Thyroid gland (tissue), 4 donors: ENCODE measurements at regions not wholly inside any gene's neighbourhood (a gene's known extent, or its start where the extent isn't known, plus 50 kb on each side); places are given as distances from the start of the nearest gene placed in this dataset.

Experiments
- DNase-seq, 2 donors: peaks; one replicate each; pipeline ENCODE4 v3.0.0-alpha.2; 2019
- H3K27ac ChIP-seq, 3 donors: fragments of 200-600 bp; sonication (generic); 1 replicate in 2 of 3; 2 replicates in 1 of 3; pipeline ENCODE4 v1.5.1; 2016 to 2019; ENCODE audit warnings: mild to moderate bottlenecking in 1 of 3, moderate library complexity in 1 of 3
- H3K27me3 ChIP-seq: fragments of 200-600 bp; sonication (generic); one replicate; pipeline ENCODE4 v1.5.1; 2019
- H3K36me3 ChIP-seq, 2 donors: fragments of 200-600 bp; sonication (generic); one replicate each; pipeline ENCODE4 v1.5.1; 2016 to 2019
- H3K4me1 ChIP-seq, 2 donors: fragments of 200-600 bp; sonication (generic); one replicate each; pipeline ENCODE4 v1.5.1; 2017 to 2019
- H3K4me3 ChIP-seq, 3 donors: fragments of 200-600 bp; sonication (generic); replicated peaks in 1 of 3; 1 replicate in 2 of 3; 2 replicates in 1 of 3; pipeline ENCODE4 v1.5.1; 2016; ENCODE audit warnings: mild to moderate bottlenecking in 1 of 3
- H3K9me3 ChIP-seq: fragments of 200-600 bp; sonication (generic); one replicate; pipeline ENCODE4 v1.5.1; 2017
- POLR2A ChIP-seq, 2 donors: fragments of 450-650 bp; IDR thresholded peaks; one replicate each; pipeline ENCODE4 v1.6.1; 2017; ENCODE audit warnings: antibody characterized with exemption in 2 of 2, mild to moderate bottlenecking in 2 of 2, moderate library complexity in 1 of 2
- WGBS, 2 donors: methylation state at CpG; one replicate each; pipeline ENCODE4 v1.1.5; 2017; 5-methylcytosine and 5-hydroxymethylcytosine counted together
- intact Hi-C: fragments of 100-400 bp; cut with DNase I; formaldehyde crosslinking; loops from one replicate; pipeline ENCODE4 v1.15.1; 2023
- TF ChIP-seq, protein P1 (sequence below), 6 experiments: fragments of 200-600 bp in 3 of 6; fragments of 450-650 bp in 3 of 6; sonication (generic) in 3 of 6; IDR thresholded peaks; one replicate each; pipeline ENCODE4 v1.5.1; 2016 to 2019; ENCODE audit warnings: antibody characterized with exemption in 6 of 6, mild to moderate bottlenecking in 2 of 6, inconsistent platforms in 1 of 6, moderate library complexity in 1 of 6

DNA sequence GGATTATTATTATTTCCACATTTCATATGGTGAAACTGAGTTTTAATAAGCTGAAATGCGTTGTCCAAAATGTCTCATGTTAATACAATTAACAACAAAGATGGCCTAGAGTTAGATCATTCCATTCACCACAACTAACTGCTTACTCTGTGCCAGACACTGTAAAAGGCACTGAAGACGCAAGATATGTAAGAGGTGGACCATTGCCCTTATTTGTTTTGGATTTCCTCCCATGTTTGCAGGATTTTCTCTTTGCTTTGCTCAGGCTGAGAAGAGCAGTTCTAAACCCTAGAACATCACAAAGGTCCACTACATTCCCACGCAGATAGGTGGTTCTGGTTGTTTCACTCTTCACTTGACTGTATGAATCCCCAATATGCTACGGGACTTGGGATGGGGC lies 324.4 kb upstream of the KITLG start:
- Histone ChIP-seq H3K9me3 (no peaks in the 10 kb centered on the region), H3K4me1 (no peaks in the 10 kb centered on the region), H3K27ac (no peak overlapping the region), H3K4me3 (no peak overlapping the region), H3K27me3 (no peaks in the 10 kb centered on the region), H3K36me3 (no peaks in the 10 kb centered on the region)
- intact Hi-C loops, result no loop called here
- TF ChIP-seq POLR2A (IDR thresholded peaks at IDR 0.05), result no peak
- TF ChIP-seq, protein P1, sequence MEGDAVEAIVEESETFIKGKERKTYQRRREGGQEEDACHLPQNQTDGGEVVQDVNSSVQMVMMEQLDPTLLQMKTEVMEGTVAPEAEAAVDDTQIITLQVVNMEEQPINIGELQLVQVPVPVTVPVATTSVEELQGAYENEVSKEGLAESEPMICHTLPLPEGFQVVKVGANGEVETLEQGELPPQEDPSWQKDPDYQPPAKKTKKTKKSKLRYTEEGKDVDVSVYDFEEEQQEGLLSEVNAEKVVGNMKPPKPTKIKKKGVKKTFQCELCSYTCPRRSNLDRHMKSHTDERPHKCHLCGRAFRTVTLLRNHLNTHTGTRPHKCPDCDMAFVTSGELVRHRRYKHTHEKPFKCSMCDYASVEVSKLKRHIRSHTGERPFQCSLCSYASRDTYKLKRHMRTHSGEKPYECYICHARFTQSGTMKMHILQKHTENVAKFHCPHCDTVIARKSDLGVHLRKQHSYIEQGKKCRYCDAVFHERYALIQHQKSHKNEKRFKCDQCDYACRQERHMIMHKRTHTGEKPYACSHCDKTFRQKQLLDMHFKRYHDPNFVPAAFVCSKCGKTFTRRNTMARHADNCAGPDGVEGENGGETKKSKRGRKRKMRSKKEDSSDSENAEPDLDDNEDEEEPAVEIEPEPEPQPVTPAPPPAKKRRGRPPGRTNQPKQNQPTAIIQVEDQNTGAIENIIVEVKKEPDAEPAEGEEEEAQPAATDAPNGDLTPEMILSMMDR (IDR thresholded peaks at IDR 0.05), result no peak
- WGBS, 2 donors, result 87% methylated on average over 4 of the region's 4 CpGs
- no peak for DNase-seq

DNA sequence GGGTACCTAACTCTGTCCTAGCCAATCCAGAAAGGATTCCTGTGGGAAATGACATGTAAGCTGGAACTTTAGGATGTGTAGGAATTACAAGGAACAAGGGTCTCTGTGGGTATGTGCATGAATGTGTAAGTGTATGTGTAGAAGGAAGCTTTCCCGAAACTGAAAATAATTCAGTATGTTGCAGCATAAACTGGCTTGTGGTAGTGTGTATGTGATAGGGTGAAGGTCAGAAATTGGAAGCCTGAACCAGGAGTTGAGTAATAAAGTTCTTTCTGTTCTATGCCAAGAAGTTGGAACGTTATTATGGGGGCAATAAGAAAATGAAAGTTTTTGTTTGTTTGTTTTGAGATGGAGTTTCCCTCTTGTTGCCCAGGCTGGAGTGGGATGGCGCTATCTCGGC lies 323.1 kb upstream of the KITLG start:
- H3K4me3 ChIP-seq, result no peak overlapping the region
- WGBS, 2 donors, result 84 to 90% methylated on average over 4 of the region's 4 CpGs
- H3K4me1 ChIP-seq, result no peaks in the 10 kb centered on the region
- H3K36me3 ChIP-seq, result no peaks in the 10 kb centered on the region
- no peak overlapping the region for H3K27ac ChIP-seq
- TF ChIP-seq, protein P1 (IDR thresholded peaks at IDR 0.05), result no peak
- no peak for TF ChIP-seq POLR2A (IDR thresholded peaks at IDR 0.05)
- H3K9me3 ChIP-seq, result no peaks in the 10 kb centered on the region
- DNase-seq, result no peak
- intact Hi-C loops, result no loop called here
- no peaks in the 10 kb centered on the region for H3K27me3 ChIP-seq

DNA sequence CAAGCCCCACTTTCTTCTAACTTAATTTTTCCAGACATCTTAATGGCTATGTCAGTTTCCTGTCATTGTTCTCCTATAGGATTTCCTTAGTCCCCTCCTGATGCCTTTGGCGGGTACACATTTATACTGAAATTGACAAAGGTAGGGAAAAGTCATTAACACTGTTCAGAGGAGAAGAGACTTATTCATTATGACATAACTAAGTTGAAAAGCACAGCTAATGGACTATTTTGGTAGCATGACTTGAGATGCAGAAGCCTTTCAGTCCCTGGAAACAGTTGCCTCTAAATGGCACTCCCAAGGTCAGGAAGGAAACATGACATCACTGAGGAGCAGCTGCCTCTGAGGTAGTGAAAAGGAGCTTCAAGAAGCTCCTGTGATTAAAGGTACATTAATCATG lies 317.5 kb upstream of the KITLG start:
- intact Hi-C loops, result no loop called here
- no peak for DNase-seq
- Histone ChIP-seq H3K27me3 (no peaks in the 10 kb centered on the region), H3K27ac (no peak overlapping the region), H3K4me1 (no peaks in the 10 kb centered on the region), H3K4me3 (no peak overlapping the region), H3K9me3 (no peaks in the 10 kb centered on the region), H3K36me3 (no peaks in the 10 kb centered on the region)
- WGBS, 2 donors, result 70 to 74% methylated on average over 1 of the region's 1 CpG
- TF ChIP-seq, protein P1 (IDR thresholded peaks at IDR 0.05), result no peak
- no peak for TF ChIP-seq POLR2A (IDR thresholded peaks at IDR 0.05)

DNA sequence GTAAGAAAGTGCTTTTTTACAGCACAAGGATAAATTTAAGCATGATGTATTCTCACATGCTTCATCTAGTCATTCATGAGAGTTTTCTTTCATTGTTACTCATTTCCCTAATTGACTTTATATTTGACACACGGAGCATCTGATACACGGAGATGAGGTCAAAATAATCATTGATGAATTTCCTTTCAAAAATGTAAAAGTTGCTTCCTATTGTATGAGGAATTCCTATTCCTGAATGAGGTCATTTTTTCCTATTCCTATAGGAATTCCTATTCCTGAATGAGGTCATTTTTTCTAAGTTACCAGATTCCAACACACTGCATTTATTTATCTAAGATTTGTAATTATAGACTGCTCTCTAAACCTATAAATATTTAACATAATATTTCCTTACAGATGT lies 316.7 kb upstream of the KITLG start:
- TF ChIP-seq, protein P1 (IDR thresholded peaks at IDR 0.05), result no peak
- no peak for TF ChIP-seq POLR2A (IDR thresholded peaks at IDR 0.05)
- no peak for DNase-seq
- no peaks in the 10 kb centered on the region for H3K36me3 ChIP-seq
- H3K4me3 ChIP-seq, result no peak overlapping the region
- no peak overlapping the region for H3K27ac ChIP-seq
- no peaks in the 10 kb centered on the region for H3K4me1 ChIP-seq
- 70 to 71% methylated on average over 2 of the region's 2 CpGs for WGBS, 2 donors
- intact Hi-C loops, result no loop called here
- H3K27me3 ChIP-seq, result no peaks in the 10 kb centered on the region
- H3K9me3 ChIP-seq, result no peaks in the 10 kb centered on the region

DNA sequence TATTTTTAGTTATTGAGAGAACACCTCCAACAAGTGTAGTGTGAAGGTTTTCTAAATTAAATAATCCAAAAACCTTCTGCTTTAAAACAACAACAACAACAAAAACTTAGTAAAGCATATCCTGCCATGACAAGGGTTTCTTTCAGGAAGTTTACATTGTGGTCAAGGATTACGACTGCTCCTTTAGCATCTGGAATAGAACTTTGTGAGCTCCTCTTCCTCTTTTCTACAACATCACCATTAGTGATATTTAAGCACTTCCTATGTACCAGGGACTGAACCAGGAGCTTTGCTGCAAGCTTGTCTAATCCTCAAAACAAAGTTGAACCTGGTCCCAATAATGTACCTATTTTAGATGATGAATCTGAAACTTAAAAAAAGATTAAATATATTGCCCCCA lies 315.4 kb upstream of the KITLG start:
- H3K9me3 ChIP-seq, result no peaks in the 10 kb centered on the region
- H3K27me3 ChIP-seq, result no peaks in the 10 kb centered on the region
- no peak overlapping the region for H3K4me3 ChIP-seq
- no peak for DNase-seq
- intact Hi-C loops, result no loop called here
- 37 to 62% methylated on average over 1 of the region's 1 CpG for WGBS, 2 donors
- TF ChIP-seq, protein P1 (IDR thresholded peaks at IDR 0.05), result no peak
- no peak for TF ChIP-seq POLR2A (IDR thresholded peaks at IDR 0.05)
- H3K36me3 ChIP-seq, result no peaks in the 10 kb centered on the region
- no peak overlapping the region for H3K27ac ChIP-seq
- H3K4me1 ChIP-seq, result no peaks in the 10 kb centered on the region
